ENCODE measurements at regions not wholly inside any gene's neighbourhood (a gene's known extent, or its start where the extent isn't known, plus 50 kb on each side); places are given as distances from the start of the nearest gene placed in this dataset.

GRCh38 chr4:111807576-111807975, 337.7 kb upstream of the FAM241A start (continued):
- TF ChIP-seq CHD7 (IDR thresholded peaks at IDR 0.05; ENCODE audit: insufficient replicate concordance, low read length): no peak
- no peak for TF ChIP-seq CBX5 (IDR thresholded peaks at IDR 0.05; ENCODE audit: low read depth, low read length)
- TF ChIP-seq JUN (IDR thresholded peaks at IDR 0.05; ENCODE audit: low read depth, low read length): no peak
- TF ChIP-seq POLR2A (IDR thresholded peaks at IDR 0.05; ENCODE audit: control extremely low read depth in 1 of 2, low read depth in 2 of 2, low read length in 2 of 2): no peak
- no peak for TF ChIP-seq KDM4A (IDR thresholded peaks at IDR 0.05; ENCODE audit: low read depth, low read length, severe bottlenecking)
- no peak for TF ChIP-seq CHD2 (IDR thresholded peaks at IDR 0.05; ENCODE audit: low read length)
- no peak for TF ChIP-seq RFX5 (IDR thresholded peaks at IDR 0.05; ENCODE audit: borderline replicate concordance, low read depth, low read length)
- no peak for TF ChIP-seq NANOG (IDR thresholded peaks at IDR 0.05; ENCODE audit: insufficient read depth, low read depth, low read length, poor library complexity, severe bottlenecking)
- TF ChIP-seq TEAD4 (IDR thresholded peaks at IDR 0.05; ENCODE audit: low read depth, low read length): no peak
- TF ChIP-seq, protein P1, sequence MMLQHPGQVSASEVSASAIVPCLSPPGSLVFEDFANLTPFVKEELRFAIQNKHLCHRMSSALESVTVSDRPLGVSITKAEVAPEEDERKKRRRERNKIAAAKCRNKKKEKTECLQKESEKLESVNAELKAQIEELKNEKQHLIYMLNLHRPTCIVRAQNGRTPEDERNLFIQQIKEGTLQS (IDR thresholded peaks at IDR 0.05; ENCODE audit: insufficient read depth, low read depth, low read length): no peak
- no peak for TF ChIP-seq CEBPB (IDR thresholded peaks at IDR 0.05; ENCODE audit: low read depth, low read length)
- TF ChIP-seq YY1 (IDR thresholded peaks at IDR 0.05; ENCODE audit: low read depth, low read length): no peak
